ENCODE measurements at regions not wholly inside any gene's neighbourhood (a gene's known extent, or its start where the extent isn't known, plus 50 kb on each side); places are given as distances from the start of the nearest gene placed in this dataset.

DNA sequence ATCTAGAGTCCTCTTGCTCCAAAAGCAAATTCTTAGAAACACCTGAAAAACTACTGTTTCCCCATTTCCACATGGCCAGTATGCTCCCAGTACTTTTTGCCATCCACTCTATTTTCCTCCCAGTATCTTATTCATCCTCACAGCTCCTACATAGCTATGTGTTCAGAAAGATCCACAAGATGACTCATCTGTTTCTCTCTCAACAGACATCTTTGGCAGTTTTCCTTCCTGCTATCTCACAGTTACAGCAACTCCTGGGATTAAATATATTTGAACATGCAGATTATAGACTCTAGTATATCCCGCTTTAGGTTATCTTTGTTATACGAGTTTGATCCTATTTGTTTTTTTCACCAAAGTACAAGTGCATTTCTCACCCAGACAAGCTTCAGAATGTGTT, 675.6 kb upstream of the POT1 start:
- H3K9me2 ChIP-seq (ENCODE audit: low read depth, low read length): no peaks in the 10 kb centered on the region
- no peak overlapping the region for H3K4me3 ChIP-seq (ENCODE audit: low read depth, low read length, poor library complexity, severe bottlenecking)
- no peaks in the 10 kb centered on the region for H3F3A ChIP-seq (ENCODE audit: insufficient read depth, low read length)
- H2AFZ ChIP-seq (ENCODE audit: low read length): no peak overlapping the region
- no peak overlapping the region for H3K9ac ChIP-seq (ENCODE audit: low read length)
- no peaks in the 10 kb centered on the region for H3K9me3 ChIP-seq (ENCODE audit: low read length)
- H3K4me1 ChIP-seq (ENCODE audit: insufficient read depth, low read length, severe bottlenecking): no peaks in the 10 kb centered on the region
- H3K27ac ChIP-seq (ENCODE audit: low read depth, low read length, poor library complexity, severe bottlenecking): no peak overlapping the region
- H3K36me3 ChIP-seq (ENCODE audit: insufficient read depth, low read length): no peaks in the 10 kb centered on the region
- no peaks in the 10 kb centered on the region for H4K20me1 ChIP-seq (ENCODE audit: insufficient read depth, low read length)
- no peaks in the 10 kb centered on the region for H3K79me2 ChIP-seq (ENCODE audit: insufficient read depth, low read length)
- no peaks in the 10 kb centered on the region for H3K27me3 ChIP-seq (ENCODE audit: insufficient read depth, low read length)
- TF ChIP-seq EZH2 (IDR thresholded peaks at IDR 0.05; ENCODE audit: borderline replicate concordance, low read length): no peak
- TF ChIP-seq, protein P1, sequence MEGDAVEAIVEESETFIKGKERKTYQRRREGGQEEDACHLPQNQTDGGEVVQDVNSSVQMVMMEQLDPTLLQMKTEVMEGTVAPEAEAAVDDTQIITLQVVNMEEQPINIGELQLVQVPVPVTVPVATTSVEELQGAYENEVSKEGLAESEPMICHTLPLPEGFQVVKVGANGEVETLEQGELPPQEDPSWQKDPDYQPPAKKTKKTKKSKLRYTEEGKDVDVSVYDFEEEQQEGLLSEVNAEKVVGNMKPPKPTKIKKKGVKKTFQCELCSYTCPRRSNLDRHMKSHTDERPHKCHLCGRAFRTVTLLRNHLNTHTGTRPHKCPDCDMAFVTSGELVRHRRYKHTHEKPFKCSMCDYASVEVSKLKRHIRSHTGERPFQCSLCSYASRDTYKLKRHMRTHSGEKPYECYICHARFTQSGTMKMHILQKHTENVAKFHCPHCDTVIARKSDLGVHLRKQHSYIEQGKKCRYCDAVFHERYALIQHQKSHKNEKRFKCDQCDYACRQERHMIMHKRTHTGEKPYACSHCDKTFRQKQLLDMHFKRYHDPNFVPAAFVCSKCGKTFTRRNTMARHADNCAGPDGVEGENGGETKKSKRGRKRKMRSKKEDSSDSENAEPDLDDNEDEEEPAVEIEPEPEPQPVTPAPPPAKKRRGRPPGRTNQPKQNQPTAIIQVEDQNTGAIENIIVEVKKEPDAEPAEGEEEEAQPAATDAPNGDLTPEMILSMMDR (IDR thresholded peaks at IDR 0.05; ENCODE audit: low read length): no peak
- H3K4me2 ChIP-seq (ENCODE audit: low read length): no peak overlapping the region

DNA sequence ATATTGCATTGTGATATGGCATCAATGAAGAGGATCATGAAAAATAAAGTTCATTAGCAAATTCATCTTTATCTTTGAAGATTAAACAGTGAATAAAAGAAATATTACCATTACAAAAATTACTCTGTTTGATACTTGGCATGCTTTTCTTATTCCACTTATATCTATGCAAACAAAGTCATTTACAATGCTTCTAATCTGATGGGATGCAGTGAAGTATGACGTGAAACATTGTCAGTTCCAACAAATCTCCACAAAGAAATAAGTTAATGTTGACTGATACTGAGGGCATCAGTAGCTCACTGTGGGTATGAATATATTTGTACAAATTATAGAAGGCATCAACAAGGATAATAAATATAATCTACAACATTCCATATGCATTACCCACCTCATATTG, 672.8 kb upstream of the POT1 start:
- Histone ChIP-seq H3K9ac (ENCODE audit: low read length) (no peak overlapping the region), H3K27ac (ENCODE audit: low read depth, low read length, poor library complexity, severe bottlenecking) (no peak overlapping the region), H3K79me2 (ENCODE audit: insufficient read depth, low read length) (no peaks in the 10 kb centered on the region), H3K4me3 (ENCODE audit: low read depth, low read length, poor library complexity, severe bottlenecking) (no peak overlapping the region), H3K9me3 (ENCODE audit: low read length) (no peaks in the 10 kb centered on the region), H3K9me2 (ENCODE audit: low read depth, low read length) (no peaks in the 10 kb centered on the region), H2AFZ (ENCODE audit: low read length) (no peak overlapping the region), H3F3A (ENCODE audit: insufficient read depth, low read length) (no peaks in the 10 kb centered on the region), H3K4me2 (ENCODE audit: low read length) (no peak overlapping the region), H3K27me3 (ENCODE audit: insufficient read depth, low read length) (no peaks in the 10 kb centered on the region), H4K20me1 (ENCODE audit: insufficient read depth, low read length) (no peaks in the 10 kb centered on the region), H3K4me1 (ENCODE audit: insufficient read depth, low read length, severe bottlenecking) (no peaks in the 10 kb centered on the region), H3K36me3 (ENCODE audit: insufficient read depth, low read length) (no peaks in the 10 kb centered on the region)
- TF ChIP-seq EZH2 (IDR thresholded peaks at IDR 0.05; ENCODE audit: borderline replicate concordance, low read length): no peak
- TF ChIP-seq, protein P1 (IDR thresholded peaks at IDR 0.05; ENCODE audit: low read length): no peak

DNA sequence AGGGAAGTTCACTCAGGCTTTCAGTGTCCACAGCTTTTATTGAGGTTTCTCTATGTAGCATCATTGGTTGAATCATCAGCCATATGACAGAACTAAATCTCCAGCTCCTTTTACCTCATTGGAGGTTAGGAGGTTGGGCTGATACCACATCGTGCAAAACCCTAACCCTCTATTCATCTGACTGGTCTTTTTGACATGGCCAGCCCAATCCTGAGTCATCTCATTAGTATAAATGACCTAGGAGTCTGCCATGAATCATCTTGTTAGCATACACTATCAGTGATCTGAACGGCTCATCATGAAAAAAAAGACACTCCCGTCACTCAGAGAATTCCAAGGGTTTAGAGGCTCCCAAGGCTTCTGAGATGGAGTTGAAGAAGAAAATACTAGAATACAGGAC, 669.8 kb upstream of the POT1 start:
- no peak overlapping the region for H3K4me2 ChIP-seq (ENCODE audit: low read length)
- no peaks in the 10 kb centered on the region for H3K4me1 ChIP-seq (ENCODE audit: insufficient read depth, low read length, severe bottlenecking)
- no peaks in the 10 kb centered on the region for H3K9me3 ChIP-seq (ENCODE audit: low read length)
- no peaks in the 10 kb centered on the region for H3K27me3 ChIP-seq (ENCODE audit: insufficient read depth, low read length)
- H3F3A ChIP-seq (ENCODE audit: insufficient read depth, low read length): no peaks in the 10 kb centered on the region
- H2AFZ ChIP-seq (ENCODE audit: low read length): no peak overlapping the region
- H3K9ac ChIP-seq (ENCODE audit: low read length): no peak overlapping the region
- no peaks in the 10 kb centered on the region for H3K36me3 ChIP-seq (ENCODE audit: insufficient read depth, low read length)
- no peak overlapping the region for H3K27ac ChIP-seq (ENCODE audit: low read depth, low read length, poor library complexity, severe bottlenecking)
- H3K9me2 ChIP-seq (ENCODE audit: low read depth, low read length): no peaks in the 10 kb centered on the region
- no peak overlapping the region for H3K4me3 ChIP-seq (ENCODE audit: low read depth, low read length, poor library complexity, severe bottlenecking)
- H3K79me2 ChIP-seq (ENCODE audit: insufficient read depth, low read length): no peaks in the 10 kb centered on the region
- H4K20me1 ChIP-seq (ENCODE audit: insufficient read depth, low read length): no peaks in the 10 kb centered on the region
- TF ChIP-seq EZH2 (IDR thresholded peaks at IDR 0.05; ENCODE audit: borderline replicate concordance, low read length): no peak
- TF ChIP-seq, protein P1 (IDR thresholded peaks at IDR 0.05; ENCODE audit: low read length): no peak

Measured in OCI-LY1 (cell line).